NB4 (cell line): ENCODE measurements at regions not wholly inside any gene's neighbourhood (a gene's known extent, or its start where the extent isn't known, plus 50 kb on each side); places are given as distances from the start of the nearest gene placed in this dataset.

Experiments used
- CTCF ChIP-seq: IDR thresholded peaks from one replicate; pipeline ENCODE4 v1.5.1; 2012; ENCODE audit warnings: low read depth, low read length
- MYC ChIP-seq: IDR thresholded peaks from 2 replicates; pipeline ENCODE4 v1.6.1; 2011; ENCODE audit warnings: low read depth, low read length
- POLR2A ChIP-seq: IDR thresholded peaks from 2 replicates; pipeline ENCODE4 v1.6.1; 2011; ENCODE audit warnings: mild to moderate bottlenecking; ENCODE audit not compliant: insufficient read length; ENCODE audit errors: extremely low read depth

- TF ChIP-seq CTCF: no peak
- TF ChIP-seq MYC: no peak
- TF ChIP-seq POLR2A: no peak
Measured at GRCh38 chr11:43582024-43582862, 98.3 kb upstream of the HSD17B12 start.
